Fibroblast of lung (primary cell): ENCODE measurements at regions not wholly inside any gene's neighbourhood (a gene's known extent, or its start where the extent isn't known, plus 50 kb on each side); places are given as distances from the start of the nearest gene placed in this dataset.

Experiments used
- EZH2 ChIP-seq: IDR thresholded peaks from 2 replicates; pipeline ENCODE4 v1.5.1; 2012; ENCODE audit warnings: low read length, control low read depth, mild to moderate bottlenecking; ENCODE audit errors: missing control alignments
- TF ChIP-seq, protein P1 (sequence below), 2 donors: IDR thresholded peaks in 1 of 2; conservative IDR thresholded peaks in 1 of 2; 1 replicate in 1 of 2; 2 replicates in 1 of 2; pipeline ENCODE4 v1.5.1; 2011 to 2012; ENCODE audit warnings: low read length in 2 of 2, control low read depth in 1 of 2, inconsistent platforms in 1 of 2, low read depth in 1 of 2, mild to moderate bottlenecking in 1 of 2

DNA sequence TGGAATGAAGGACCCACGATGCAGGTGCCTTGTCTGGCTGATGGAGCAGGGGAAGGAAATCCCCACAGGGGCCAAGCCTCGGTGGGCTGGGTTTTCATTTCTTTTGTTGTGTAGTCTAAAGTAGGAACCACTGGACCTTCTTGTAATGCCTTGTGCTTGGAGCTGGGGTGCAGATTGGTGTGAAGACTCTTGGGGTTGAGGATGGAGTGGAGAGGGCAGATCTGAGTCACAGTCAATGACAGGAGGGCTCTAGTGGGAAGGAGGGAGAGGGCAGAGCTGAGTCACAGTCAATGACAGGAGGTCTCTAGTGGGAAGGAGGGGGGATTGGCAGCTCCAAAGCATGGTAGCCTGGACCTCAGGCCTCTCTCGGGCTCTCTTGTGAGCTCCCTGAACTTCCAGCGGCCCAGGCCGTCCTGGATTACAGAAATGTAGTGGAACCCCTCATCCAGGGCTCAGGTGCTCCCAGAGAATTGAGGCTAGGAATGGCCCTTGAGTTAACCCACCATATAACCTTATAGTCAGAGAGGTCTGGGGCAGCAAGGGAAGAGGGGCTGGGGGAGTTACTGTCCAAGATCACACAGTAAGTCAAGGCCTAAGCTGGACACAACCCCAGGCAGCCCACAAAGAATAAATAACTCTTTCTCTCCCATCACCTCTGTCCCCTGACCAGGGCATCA, 313.8 kb downstream of the MATN1 start:
- TF ChIP-seq, protein P1, sequence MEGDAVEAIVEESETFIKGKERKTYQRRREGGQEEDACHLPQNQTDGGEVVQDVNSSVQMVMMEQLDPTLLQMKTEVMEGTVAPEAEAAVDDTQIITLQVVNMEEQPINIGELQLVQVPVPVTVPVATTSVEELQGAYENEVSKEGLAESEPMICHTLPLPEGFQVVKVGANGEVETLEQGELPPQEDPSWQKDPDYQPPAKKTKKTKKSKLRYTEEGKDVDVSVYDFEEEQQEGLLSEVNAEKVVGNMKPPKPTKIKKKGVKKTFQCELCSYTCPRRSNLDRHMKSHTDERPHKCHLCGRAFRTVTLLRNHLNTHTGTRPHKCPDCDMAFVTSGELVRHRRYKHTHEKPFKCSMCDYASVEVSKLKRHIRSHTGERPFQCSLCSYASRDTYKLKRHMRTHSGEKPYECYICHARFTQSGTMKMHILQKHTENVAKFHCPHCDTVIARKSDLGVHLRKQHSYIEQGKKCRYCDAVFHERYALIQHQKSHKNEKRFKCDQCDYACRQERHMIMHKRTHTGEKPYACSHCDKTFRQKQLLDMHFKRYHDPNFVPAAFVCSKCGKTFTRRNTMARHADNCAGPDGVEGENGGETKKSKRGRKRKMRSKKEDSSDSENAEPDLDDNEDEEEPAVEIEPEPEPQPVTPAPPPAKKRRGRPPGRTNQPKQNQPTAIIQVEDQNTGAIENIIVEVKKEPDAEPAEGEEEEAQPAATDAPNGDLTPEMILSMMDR (conservative IDR thresholded peaks at IDR 0.05 in 1 of 2, IDR thresholded peaks at IDR 0.05 in 1 of 2; ENCODE audit: low read depth in 1 of 2, low read length in 2 of 2): no peak
- TF ChIP-seq EZH2: no peak
